ENCODE measurements at regions not wholly inside any gene's neighbourhood (a gene's known extent, or its start where the extent isn't known, plus 50 kb on each side); places are given as distances from the start of the nearest gene placed in this dataset.
"Not testable (repeated sequence)": the region's sequence is repeated elsewhere in the genome, so short reads cannot be mapped to it uniquely, and the experiment has no call there.

GRCh38 chr1:148363979-148364378 is 119.1 kb downstream of the PPIAL4G start:
- not testable (repeated sequence) for TF ChIP-seq GABPA (IDR thresholded peaks at IDR 0.05 in 1 of 2, conservative IDR thresholded peaks at IDR 0.05 in 1 of 2); CTCF (IDR thresholded peaks at IDR 0.05; ENCODE audit: low read depth, low read length, missing input control); MAX (IDR thresholded peaks at IDR 0.05); EGR1 (IDR thresholded peaks at IDR 0.05; ENCODE audit: low read depth in 2 of 2); RXRA (IDR thresholded peaks at IDR 0.05); JUND (IDR thresholded peaks at IDR 0.05); FOXA1 (IDR thresholded peaks at IDR 0.05); TAF1 (conservative IDR thresholded peaks at IDR 0.05); YY1 (IDR thresholded peaks at IDR 0.05); REST (IDR thresholded peaks at IDR 0.05); RAD21 (IDR thresholded peaks at IDR 0.05); HNF4A (conservative IDR thresholded peaks at IDR 0.05)

Data from liver (tissue), 3 donors.